Naive thymus-derived CD8-positive, alpha-beta T cell (primary cell): ENCODE measurements at regions not wholly inside any gene's neighbourhood (a gene's known extent, or its start where the extent isn't known, plus 50 kb on each side); places are given as distances from the start of the nearest gene placed in this dataset.
A peak's percentile ranks its signal among the peaks of the same experiment; 100 is the strongest.

Source experiments
- ATAC-seq, 2 donors: fragments of 150-1000 bp; cut with Tn5 transposase in 1 of 2; sonication (Bioruptor Pico), chemical (Tn5 transposase) in 1 of 2; 1 replicate in 1 of 2; 2 replicates in 1 of 2; pipeline ENCODE4 v1.10.0; 2021; ENCODE audit warnings: mild to moderate bottlenecking in 2 of 2, moderate library complexity in 2 of 2
- POLR2A ChIA-PET: fragments of 350-600 bp; sonication (Branson Sonifier 250); formaldehyde crosslinking; loops from one replicate; lab custom pipeline; 2021; ENCODE audit warnings: antibody characterized with exemption; lab: Charles Lee
- DNase-seq, 10 donors: peaks; one replicate each; pipeline versions ENCODE4 v3.0.0 to v3.0.0-alpha.2; 2020 to 2022
- H3K27ac Mint-ChIP-seq, 10 donors: one replicate each; pipeline ENCODE4 v1.8.0; 2020 to 2022; ENCODE audit warnings: mild to moderate bottlenecking in 10 of 10, mixed read lengths in 10 of 10, moderate library complexity in 4 of 10, inconsistent platforms in 1 of 10
- H3K27me3 Mint-ChIP-seq, 5 donors: one replicate each; pipeline ENCODE4 v1.8.0; 2021 to 2022; ENCODE audit warnings: mixed read lengths in 5 of 5
- H3K36me3 Mint-ChIP-seq, 3 donors: one replicate each; pipeline ENCODE4 v1.8.0; 2020 to 2022; ENCODE audit warnings: mixed read lengths in 3 of 3, mild to moderate bottlenecking in 2 of 3, inconsistent platforms in 1 of 3
- H3K4me1 Mint-ChIP-seq, 4 donors: one replicate each; pipeline ENCODE4 v1.8.0; 2021 to 2022; ENCODE audit warnings: mixed read lengths in 4 of 4
- H3K4me3 Mint-ChIP-seq, 10 donors: one replicate each; pipeline ENCODE4 v1.8.0; 2020 to 2022; ENCODE audit warnings: mild to moderate bottlenecking in 10 of 10, mixed read lengths in 10 of 10, moderate library complexity in 6 of 10, inconsistent platforms in 1 of 10
- H3K9me3 Mint-ChIP-seq, 9 donors: one replicate each; pipeline ENCODE4 v1.8.0; 2020 to 2022; ENCODE audit warnings: mixed read lengths in 9 of 9, mild to moderate bottlenecking in 3 of 9, inconsistent platforms in 1 of 9, moderate library complexity in 1 of 9

DNA sequence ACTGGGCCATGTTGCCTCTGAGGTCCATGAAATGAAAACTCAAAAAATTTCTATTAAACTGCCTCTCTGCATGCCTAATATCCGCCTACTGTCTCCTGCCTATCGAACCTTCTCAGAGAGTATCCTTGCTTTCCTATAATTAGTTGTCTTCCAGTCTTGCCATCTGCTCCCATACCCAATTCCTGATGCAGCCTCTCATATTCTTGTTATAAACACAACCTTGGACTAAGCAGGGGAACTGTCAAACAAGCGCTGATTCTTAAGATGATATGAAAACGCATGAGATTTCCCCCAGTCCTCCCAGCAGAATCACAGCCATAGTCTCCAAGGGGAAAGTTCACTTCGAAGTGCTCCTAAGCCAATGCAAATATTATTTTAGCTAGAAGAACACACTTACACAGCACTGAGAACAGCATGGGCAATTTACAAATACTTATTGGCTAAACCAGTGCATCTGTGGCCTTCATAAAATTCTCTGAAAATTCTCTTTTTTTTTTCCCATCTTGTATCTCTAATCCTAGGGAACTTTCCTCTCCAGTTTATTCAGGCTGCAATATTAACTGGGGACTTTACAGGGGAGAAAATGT is 471.6 kb downstream of the MBD2 start:
- ATAC-seq: no peak
- Mint-ChIP-seq H3K4me3 (no peak overlapping the region), H3K36me3 (no peaks in the 10 kb centered on the region), H3K4me1 (no peaks in the 10 kb centered on the region), H3K27me3 (peaks cover 0 to 4% (median 0%) of the 10 kb centered on the region in 5 donors), H3K27ac (no peak overlapping the region), H3K9me3 (peaks cover 0 to 7% (median 0%) of the 10 kb centered on the region in 9 donors)
- POLR2A ChIA-PET: no interaction called here
- no peak for DNase-seq

DNA sequence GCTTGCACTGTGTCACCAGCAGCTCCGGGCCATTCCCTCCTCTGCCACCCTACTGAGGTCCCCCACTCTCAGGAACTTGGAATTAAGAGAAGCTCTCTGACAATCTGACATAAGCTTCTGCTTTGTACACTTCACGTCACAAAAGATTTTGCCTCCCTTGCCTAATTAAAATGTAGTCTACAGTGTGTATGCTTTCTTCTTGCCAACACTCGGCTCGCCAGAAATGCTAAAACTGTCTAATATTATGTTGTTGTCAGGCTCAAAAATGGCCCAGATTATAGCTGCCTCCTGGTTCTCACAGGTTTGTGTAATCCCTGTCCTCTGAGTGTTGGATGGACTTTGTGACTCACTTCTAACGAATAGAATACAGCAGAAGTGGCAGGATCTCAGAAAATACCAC is 474.7 kb downstream of the MBD2 start:
- no peak for ATAC-seq

DNA sequence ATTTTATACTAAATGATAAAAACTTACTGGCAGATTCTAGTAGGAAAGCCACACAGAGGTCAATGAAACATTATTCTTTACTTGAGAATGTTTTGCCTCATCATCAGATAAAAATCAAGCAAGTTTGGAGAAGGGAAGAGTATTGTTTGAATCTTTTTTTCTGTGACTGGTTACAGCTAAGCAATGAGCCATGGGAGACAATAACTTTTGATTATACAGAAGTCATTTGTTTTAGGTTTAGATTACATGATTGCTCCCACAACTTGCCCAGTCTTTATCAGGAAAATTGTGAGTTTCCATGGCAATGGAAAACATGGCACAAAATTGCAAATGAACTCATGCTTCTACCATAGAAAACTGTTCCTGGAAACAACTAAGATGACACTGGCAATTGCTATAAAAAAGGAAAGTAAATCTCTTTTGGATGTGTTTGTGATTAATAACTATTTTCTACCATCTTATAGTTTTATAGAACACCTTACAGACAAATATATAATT is 476.8 kb downstream of the MBD2 start:
- POLR2A ChIA-PET: no interaction called here
- Mint-ChIP-seq H3K36me3 (peaks cover 0 to 5% (median 0%) of the 10 kb centered on the region in 3 donors), H3K27me3 (peaks cover 0 to 4% (median 0%) of the 10 kb centered on the region in 5 donors), H3K4me1 (no peaks in the 10 kb centered on the region), H3K4me3 (no peak overlapping the region), H3K27ac (no peak overlapping the region), H3K9me3 (peaks cover 0 to 11% (median 2%) of the 10 kb centered on the region in 9 donors)
- no peak for DNase-seq
- no peak for ATAC-seq

More for the DNA sequence above, 474.7 kb downstream of the MBD2 start:
- peaks cover 0 to 8% (median 3%) of the 10 kb centered on the region in 9 donors for H3K9me3 Mint-ChIP-seq
- no peak overlapping the region for H3K27ac Mint-ChIP-seq
- H3K27me3 Mint-ChIP-seq: peaks cover 0 to 4% (median 0%) of the 10 kb centered on the region in 5 donors
- POLR2A ChIA-PET: no interaction called here
- H3K4me3 Mint-ChIP-seq: no peak overlapping the region
- H3K36me3 Mint-ChIP-seq: peaks cover 0 to 5% (median 0%) of the 10 kb centered on the region in 3 donors
- no peaks in the 10 kb centered on the region for H3K4me1 Mint-ChIP-seq
- DNase-seq: no peak

DNA sequence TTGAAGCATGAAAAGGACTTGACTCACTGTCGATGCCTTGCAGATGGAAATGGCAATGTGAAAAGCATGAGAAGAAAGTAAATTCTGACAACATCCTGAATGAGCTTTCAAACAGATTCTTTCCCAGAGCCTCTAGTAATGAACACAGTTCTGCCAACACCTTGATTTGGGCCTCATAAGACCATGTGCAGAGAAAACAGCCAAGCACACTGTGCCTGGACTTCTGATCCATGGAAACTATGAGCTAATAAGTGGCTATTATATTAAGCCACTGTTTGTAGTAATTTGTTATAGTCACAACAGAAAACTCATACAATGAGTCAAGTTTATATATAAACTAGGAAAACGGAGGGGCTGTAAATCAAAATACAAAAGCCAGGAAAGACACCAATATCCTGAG is 477.3 kb downstream of the MBD2 start:
- Mint-ChIP-seq H3K27me3 (peaks cover 0 to 4% (median 0%) of the 10 kb centered on the region in 5 donors), H3K9me3 (peaks cover 0 to 11% (median 2%) of the 10 kb centered on the region in 9 donors), H3K4me1 (no peaks in the 10 kb centered on the region), H3K27ac (peak overlapping the region in 1 of 10 donors; percentile 44), H3K4me3 (no peak overlapping the region), H3K36me3 (peaks cover 0 to 5% (median 0%) of the 10 kb centered on the region in 3 donors)
- no peak for DNase-seq
- POLR2A ChIA-PET: no interaction called here
- no peak for ATAC-seq

DNA sequence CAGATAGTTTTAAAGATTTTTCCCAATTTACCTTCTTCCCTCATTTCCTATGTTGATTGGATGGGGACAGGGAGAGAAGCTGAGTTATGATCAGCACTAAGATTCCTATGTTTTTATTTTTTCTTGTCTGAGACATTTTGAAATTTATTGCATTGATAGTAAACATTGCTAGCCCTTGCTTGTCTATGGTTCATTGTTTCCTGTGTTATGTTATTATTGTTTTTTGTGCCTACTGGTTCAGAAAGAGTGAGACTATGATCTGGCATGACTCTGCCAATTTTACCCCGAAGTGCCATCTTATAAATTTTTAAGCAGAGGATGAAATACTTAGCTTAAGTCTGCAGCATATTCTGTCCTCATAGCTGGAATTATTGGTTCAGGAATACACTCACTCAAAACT is 478.5 kb downstream of the MBD2 start:
- H3K36me3 Mint-ChIP-seq: peaks cover 0 to 5% (median 0%) of the 10 kb centered on the region in 3 donors
- peaks cover 0 to 16% (median 2%) of the 10 kb centered on the region in 9 donors for H3K9me3 Mint-ChIP-seq
- no peaks in the 10 kb centered on the region for H3K4me1 Mint-ChIP-seq
- DNase-seq: no peak
- H3K27me3 Mint-ChIP-seq: peaks cover 0 to 4% (median 0%) of the 10 kb centered on the region in 5 donors
- H3K27ac Mint-ChIP-seq: no peak overlapping the region
- H3K4me3 Mint-ChIP-seq: no peak overlapping the region
- POLR2A ChIA-PET: no interaction called here
- no peak for ATAC-seq

DNA sequence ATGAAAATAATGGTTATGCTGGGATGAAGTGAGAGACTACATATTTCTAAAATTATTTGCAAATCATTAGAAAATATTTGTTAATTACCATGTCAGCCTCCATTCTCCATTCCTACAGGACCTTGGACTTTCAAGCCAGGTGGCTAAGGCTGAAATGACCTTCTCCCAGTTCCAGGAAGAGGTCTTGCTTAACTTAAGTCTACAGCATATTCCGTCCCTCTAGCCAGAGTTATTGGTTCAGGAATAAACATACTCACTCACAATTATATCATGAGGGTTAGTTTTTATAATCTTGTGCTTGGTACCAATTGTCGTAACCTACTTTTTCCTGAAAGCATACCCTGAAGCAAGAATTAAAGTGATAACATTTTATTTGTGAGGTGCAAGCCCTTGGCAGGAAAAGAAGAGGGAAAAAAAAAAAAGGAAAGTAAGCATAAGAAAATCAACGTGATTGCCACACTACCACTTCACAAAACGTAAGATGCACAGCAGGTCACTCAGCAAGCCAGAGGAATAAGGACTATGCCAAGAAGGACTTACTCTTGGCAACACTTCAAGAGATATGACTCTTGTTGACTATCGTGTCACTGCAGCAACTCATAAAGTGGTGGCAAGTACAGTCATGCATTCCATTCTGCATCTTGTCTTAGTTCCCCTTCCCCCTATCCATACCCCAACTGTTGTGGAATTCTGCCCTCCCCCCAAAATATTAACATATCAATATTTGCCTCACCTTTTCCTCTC is 479.1 kb downstream of the MBD2 start:
- POLR2A ChIA-PET: no interaction called here
- peaks cover 0 to 16% (median 2%) of the 10 kb centered on the region in 9 donors for H3K9me3 Mint-ChIP-seq
- no peak overlapping the region for H3K27ac Mint-ChIP-seq
- DNase-seq: no peak
- peaks cover 0 to 5% (median 0%) of the 10 kb centered on the region in 3 donors for H3K36me3 Mint-ChIP-seq
- ATAC-seq: no peak
- peaks cover 0 to 1% (median 0%) of the 10 kb centered on the region in 5 donors for H3K27me3 Mint-ChIP-seq
- H3K4me3 Mint-ChIP-seq: no peak overlapping the region
- no peaks in the 10 kb centered on the region for H3K4me1 Mint-ChIP-seq

DNA sequence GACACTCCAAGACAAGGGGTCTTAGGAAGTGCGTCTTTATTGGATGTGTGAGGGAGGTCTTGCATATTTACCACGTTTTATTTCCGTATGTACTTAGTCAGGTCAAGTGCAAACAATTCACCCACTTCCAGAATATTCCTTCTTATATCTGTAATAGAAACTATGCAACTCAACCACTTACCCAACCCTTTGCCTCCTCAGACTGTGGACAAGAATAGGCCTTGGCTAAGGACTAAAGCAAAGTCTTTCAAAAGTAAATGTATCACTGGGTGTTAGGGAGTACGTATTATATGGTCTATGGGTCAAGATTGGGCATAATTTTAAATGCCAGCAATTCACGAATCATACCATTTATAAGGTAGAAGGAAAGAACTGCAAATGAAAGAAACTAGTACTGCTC is 484.8 kb downstream of the MBD2 start:
- Mint-ChIP-seq H3K36me3 (no peaks in the 10 kb centered on the region), H3K27ac (no peak overlapping the region), H3K27me3 (no peaks in the 10 kb centered on the region), H3K9me3 (peaks cover 0 to 21% (median 3%) of the 10 kb centered on the region in 9 donors), H3K4me1 (no peaks in the 10 kb centered on the region), H3K4me3 (no peak overlapping the region)
- DNase-seq (no peak), ATAC-seq (no peak)
- POLR2A ChIA-PET: no interaction called here

DNA sequence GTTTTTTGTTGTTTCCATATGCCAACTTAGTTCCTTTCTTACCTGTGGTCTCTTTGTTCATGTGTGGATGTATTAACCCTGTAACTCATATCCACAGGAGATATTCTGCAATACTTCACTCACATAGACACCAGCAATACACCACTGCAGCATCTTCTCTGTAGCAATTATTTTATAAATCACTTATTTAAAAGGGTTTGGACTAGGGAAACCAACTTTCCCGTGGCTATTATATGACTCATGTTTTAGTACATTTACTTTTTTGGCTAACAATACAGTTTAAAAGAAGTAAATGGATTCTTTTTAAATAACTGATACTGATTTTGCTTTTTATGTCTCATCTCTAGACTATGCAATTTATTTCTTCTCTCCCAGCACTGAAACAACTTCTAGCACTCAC is 488.9 kb downstream of the MBD2 start:
- POLR2A ChIA-PET: no interaction called here
- no peaks in the 10 kb centered on the region for H3K4me1 Mint-ChIP-seq

DNA sequence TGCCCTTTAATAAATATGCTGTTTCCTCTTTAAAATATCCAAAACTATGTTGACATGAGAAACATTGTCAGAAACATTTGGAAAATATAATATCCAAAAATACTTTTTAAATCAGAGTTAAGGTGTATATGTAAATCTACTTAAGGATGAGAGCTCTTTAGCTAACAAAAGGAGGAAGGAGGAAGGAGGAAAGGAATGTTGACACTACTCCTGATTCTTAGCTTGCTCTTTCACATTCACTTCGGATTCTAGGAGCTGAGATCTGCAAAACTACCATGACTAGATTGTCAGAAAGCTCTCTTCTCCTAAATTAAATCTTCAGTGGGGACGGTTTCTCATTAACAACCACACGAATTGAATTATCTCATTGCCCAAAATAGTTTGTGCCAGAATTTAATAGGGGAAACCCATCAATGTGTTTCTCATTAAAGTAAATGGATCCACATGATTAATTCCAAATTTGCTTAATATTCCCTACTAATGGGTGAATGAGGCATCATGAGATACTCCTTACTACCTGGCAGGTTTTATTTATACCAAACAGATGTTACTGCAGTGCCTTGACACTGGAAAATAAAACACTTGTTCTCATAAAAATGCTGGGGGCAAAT is 509.1 kb downstream of the MBD2 start:
- ATAC-seq (no peak), DNase-seq (no peak)
- Mint-ChIP-seq H3K4me1 (no peaks in the 10 kb centered on the region), H3K27me3 (no peaks in the 10 kb centered on the region), H3K36me3 (no peaks in the 10 kb centered on the region), H3K4me3 (no peak overlapping the region), H3K9me3 (peaks cover 0 to 4% (median 0%) of the 10 kb centered on the region in 9 donors), H3K27ac (no peak overlapping the region)
- POLR2A ChIA-PET: no interaction called here

More for the DNA sequence above, 488.9 kb downstream of the MBD2 start:
- Mint-ChIP-seq H3K4me3 (no peak overlapping the region), H3K27me3 (no peaks in the 10 kb centered on the region), H3K9me3 (peaks cover 0 to 25% (median 3%) of the 10 kb centered on the region in 9 donors), H3K36me3 (no peaks in the 10 kb centered on the region), H3K27ac (no peak overlapping the region)
- ATAC-seq: no peak
- no peak for DNase-seq

DNA sequence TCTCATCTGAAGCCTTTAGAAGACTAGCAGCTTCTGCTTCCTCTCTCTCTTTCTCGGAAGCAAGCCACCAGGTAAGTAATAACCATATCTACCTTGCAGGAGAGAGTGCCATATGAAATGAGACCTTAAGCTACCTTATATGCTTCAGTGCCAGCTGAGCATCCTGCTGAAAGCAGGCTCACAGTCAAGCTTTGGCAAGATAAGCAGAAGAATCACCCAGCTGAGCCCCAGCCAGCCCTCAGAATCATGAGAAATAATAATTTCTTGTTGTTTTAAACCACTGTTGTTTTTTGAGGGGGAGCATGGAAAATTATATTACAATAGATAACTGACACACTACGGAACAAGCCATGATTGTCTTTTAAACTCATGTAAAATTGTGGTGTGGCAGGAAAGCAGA is 514.4 kb downstream of the MBD2 start:
- no peak for DNase-seq
- Mint-ChIP-seq H3K27ac (no peak overlapping the region), H3K4me3 (no peak overlapping the region), H3K27me3 (no peaks in the 10 kb centered on the region), H3K9me3 (peaks cover 0 to 10% (median 0%) of the 10 kb centered on the region in 9 donors), H3K4me1 (no peaks in the 10 kb centered on the region), H3K36me3 (no peaks in the 10 kb centered on the region)
- no peak for ATAC-seq
- POLR2A ChIA-PET: no interaction called here

DNA sequence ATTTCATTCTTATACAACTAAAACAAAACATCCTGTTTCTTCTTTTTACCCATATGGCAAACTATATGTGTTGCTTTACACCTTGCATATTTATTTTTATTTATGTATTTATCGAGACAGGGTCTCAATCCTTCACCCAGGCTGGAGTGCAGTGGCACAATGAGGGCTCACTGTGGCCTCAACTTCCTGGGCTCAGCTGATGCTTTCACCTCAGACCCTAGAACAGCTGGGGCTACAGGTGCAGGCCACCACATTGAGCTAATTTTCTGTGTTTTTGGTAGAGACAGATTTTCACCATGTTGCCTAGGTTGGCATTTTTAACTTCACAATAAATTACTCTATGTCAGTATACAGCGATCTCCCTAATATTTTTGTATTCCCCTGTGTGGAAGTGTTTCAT is 522.0 kb downstream of the MBD2 start:
- POLR2A ChIA-PET: no interaction called here
- DNase-seq: no peak
- no peaks in the 10 kb centered on the region for H3K36me3 Mint-ChIP-seq
- no peak overlapping the region for H3K27ac Mint-ChIP-seq
- ATAC-seq: no peak
- no peaks in the 10 kb centered on the region for H3K27me3 Mint-ChIP-seq
- no peaks in the 10 kb centered on the region for H3K4me1 Mint-ChIP-seq
- no peak overlapping the region for H3K4me3 Mint-ChIP-seq
- peaks cover 0 to 12% (median 0%) of the 10 kb centered on the region in 9 donors for H3K9me3 Mint-ChIP-seq

DNA sequence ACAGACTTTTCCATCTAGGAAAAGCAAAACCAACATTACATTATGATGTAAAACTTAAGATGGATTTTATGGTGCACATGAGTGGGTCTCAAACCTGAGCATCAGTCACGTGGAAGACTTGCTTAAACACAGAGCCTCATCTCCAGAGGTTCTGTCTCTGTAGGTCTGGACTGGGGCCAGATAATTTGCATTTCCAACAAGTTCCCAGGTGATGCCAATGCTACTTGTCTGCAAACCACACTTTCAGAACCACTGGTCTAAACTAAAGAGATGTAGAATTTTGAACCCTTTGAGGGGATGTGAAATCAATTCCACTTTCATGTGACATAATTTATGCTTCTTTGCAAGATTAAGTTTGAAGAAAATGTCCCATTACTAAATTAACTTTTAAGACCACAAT is 522.8 kb downstream of the MBD2 start:
- Mint-ChIP-seq H3K4me3 (no peak overlapping the region), H3K27me3 (no peaks in the 10 kb centered on the region), H3K9me3 (peaks cover 0 to 12% (median 0%) of the 10 kb centered on the region in 9 donors), H3K36me3 (no peaks in the 10 kb centered on the region), H3K27ac (no peak overlapping the region), H3K4me1 (no peaks in the 10 kb centered on the region)
- ATAC-seq (no peak), DNase-seq (no peak)
- POLR2A ChIA-PET: no interaction called here

DNA sequence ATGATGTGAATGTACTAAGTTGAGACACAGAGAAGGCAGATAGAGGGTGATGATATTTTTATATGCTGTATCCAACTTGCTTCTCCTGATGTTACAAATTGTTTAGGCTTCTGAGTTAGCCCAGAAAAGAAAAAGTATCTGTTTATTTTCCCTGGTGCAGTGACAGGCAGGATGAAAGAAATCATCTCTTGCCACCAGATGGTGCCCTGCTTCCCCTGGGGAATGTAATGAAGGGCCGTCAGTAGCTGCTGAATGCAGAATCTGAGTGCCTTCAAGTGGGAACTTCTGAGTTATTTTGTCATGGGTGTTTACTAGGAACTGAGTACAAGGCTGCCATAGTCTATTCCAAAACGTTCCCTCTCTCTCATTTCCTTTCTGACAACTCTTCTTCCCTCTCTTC is 525.6 kb downstream of the MBD2 start:
- no peak overlapping the region for H3K4me3 Mint-ChIP-seq
- H3K9me3 Mint-ChIP-seq: peaks cover 0 to 6% (median 2%) of the 10 kb centered on the region in 9 donors
- H3K27me3 Mint-ChIP-seq: no peaks in the 10 kb centered on the region
- no peak overlapping the region for H3K27ac Mint-ChIP-seq
- H3K4me1 Mint-ChIP-seq: no peaks in the 10 kb centered on the region
- no peak for ATAC-seq
- H3K36me3 Mint-ChIP-seq: no peaks in the 10 kb centered on the region
- POLR2A ChIA-PET: no interaction called here
- no peak for DNase-seq
